ENCODE measurements at regions not wholly inside any gene's neighbourhood (a gene's known extent, or its start where the extent isn't known, plus 50 kb on each side); places are given as distances from the start of the nearest gene placed in this dataset.

DNA sequence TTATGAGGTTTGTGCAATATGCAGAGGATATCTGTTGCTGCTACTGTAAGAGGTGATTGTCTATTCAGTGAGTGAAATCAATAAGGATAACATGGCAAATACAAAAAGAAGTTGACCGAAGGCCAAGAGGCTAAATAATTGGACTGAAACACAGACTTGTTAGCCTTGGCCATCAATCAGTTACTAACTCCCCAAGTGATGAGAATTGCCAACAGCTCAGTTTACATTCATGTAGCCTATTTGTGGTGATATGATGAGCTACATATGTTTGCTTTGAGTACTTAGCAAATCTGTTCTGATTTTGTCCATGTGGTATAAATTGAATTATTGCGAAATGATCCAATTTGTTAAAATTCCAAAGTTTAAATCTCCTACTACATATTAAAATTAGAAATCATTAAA lies 68.6 kb upstream of the VAV3 start:
- Histone ChIP-seq H3K9me3 (ENCODE audit: insufficient read depth, low read depth, low read length) (no peaks in the 10 kb centered on the region), H2AFZ (ENCODE audit: low read depth, low read length) (no peak overlapping the region), H3K27ac (ENCODE audit: low read depth, low read length) (no peak overlapping the region), H4K20me1 (ENCODE audit: insufficient read depth, low read length) (no peaks in the 10 kb centered on the region), H3K4me1 (ENCODE audit: insufficient read depth, low read length) (no peaks in the 10 kb centered on the region), H3K4me3 (ENCODE audit: insufficient read depth, low read depth, low read length) (no peak overlapping the region), H3K79me2 (ENCODE audit: insufficient read depth, low read length) (no peaks in the 10 kb centered on the region), H3K36me3 (ENCODE audit: insufficient read depth, low read length) (no peaks in the 10 kb centered on the region), H3K9ac (ENCODE audit: low read length) (no peak overlapping the region), H3K4me2 (ENCODE audit: low read length) (no peak overlapping the region), H3K27me3 (ENCODE audit: insufficient read depth, low read length) (peaks cover 10% of the 10 kb centered on the region)
- Mint-ChIP-seq H3K9me3 (ENCODE audit: unreplicated experiment) (no peaks in the 10 kb centered on the region), H3K4me1 (ENCODE audit: low read depth, unreplicated experiment) (no peaks in the 10 kb centered on the region), H3K4me3 (ENCODE audit: unreplicated experiment) (no peak overlapping the region), H3K27ac (ENCODE audit: unreplicated experiment) (no peak overlapping the region), H3K27me3 (ENCODE audit: low read depth, unreplicated experiment) (peaks cover 7% of the 10 kb centered on the region), H3K36me3 (ENCODE audit: low read depth, unreplicated experiment) (no peaks in the 10 kb centered on the region)
- DNase-seq (ENCODE audit: low read depth) (no peak), FAIRE-seq (no peak)
- TF ChIP-seq EZH2 (IDR thresholded peaks at IDR 0.05; ENCODE audit: insufficient read depth, low read length): no peak
- TF ChIP-seq, protein P1, sequence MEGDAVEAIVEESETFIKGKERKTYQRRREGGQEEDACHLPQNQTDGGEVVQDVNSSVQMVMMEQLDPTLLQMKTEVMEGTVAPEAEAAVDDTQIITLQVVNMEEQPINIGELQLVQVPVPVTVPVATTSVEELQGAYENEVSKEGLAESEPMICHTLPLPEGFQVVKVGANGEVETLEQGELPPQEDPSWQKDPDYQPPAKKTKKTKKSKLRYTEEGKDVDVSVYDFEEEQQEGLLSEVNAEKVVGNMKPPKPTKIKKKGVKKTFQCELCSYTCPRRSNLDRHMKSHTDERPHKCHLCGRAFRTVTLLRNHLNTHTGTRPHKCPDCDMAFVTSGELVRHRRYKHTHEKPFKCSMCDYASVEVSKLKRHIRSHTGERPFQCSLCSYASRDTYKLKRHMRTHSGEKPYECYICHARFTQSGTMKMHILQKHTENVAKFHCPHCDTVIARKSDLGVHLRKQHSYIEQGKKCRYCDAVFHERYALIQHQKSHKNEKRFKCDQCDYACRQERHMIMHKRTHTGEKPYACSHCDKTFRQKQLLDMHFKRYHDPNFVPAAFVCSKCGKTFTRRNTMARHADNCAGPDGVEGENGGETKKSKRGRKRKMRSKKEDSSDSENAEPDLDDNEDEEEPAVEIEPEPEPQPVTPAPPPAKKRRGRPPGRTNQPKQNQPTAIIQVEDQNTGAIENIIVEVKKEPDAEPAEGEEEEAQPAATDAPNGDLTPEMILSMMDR (IDR thresholded peaks at IDR 0.05; ENCODE audit: insufficient read depth, low read depth, low read length): no peak

DNA sequence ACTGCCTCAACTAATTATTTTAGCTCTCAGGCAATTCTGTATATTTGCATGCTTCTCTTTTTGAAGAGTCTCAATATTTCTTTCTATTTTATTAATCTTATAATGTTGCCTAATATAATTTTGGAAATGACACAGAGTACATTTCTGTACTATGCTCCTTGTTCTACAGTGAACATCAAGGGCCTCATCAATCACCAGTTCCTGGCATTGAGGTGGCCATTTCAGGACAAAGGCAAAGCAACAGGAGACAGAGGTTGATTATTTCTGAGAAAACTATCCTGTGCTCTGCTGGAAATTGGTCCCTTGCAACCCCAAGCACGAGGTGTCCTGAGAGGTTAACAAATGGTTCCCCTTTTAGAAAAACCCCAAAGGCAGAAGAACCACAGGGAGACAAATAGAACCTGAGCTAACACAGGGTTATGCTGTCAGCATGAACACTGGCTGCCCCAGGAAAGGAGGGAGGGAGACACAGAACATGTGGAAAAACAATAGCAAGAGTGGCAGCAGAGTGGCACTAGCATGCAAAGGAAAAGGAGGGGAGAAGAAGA lies 63.9 kb upstream of the VAV3 start:
- Histone ChIP-seq H3K9ac (ENCODE audit: low read length) (no peak overlapping the region), H3K36me3 (ENCODE audit: insufficient read depth, low read length) (no peaks in the 10 kb centered on the region), H3K4me2 (ENCODE audit: low read length) (no peak overlapping the region), H3K9me3 (ENCODE audit: insufficient read depth, low read depth, low read length) (peaks cover 3% of the 10 kb centered on the region), H3K79me2 (ENCODE audit: insufficient read depth, low read length) (no peaks in the 10 kb centered on the region), H4K20me1 (ENCODE audit: insufficient read depth, low read length) (no peaks in the 10 kb centered on the region), H3K4me3 (ENCODE audit: insufficient read depth, low read depth, low read length) (no peak overlapping the region), H3K27ac (ENCODE audit: low read depth, low read length) (no peak overlapping the region), H2AFZ (ENCODE audit: low read depth, low read length) (no peak overlapping the region), H3K27me3 (ENCODE audit: insufficient read depth, low read length) (peaks cover 17% of the 10 kb centered on the region), H3K4me1 (ENCODE audit: insufficient read depth, low read length) (no peaks in the 10 kb centered on the region)
- Mint-ChIP-seq H3K36me3 (ENCODE audit: low read depth, unreplicated experiment) (no peaks in the 10 kb centered on the region), H3K4me3 (ENCODE audit: unreplicated experiment) (no peak overlapping the region), H3K4me1 (ENCODE audit: low read depth, unreplicated experiment) (no peaks in the 10 kb centered on the region), H3K9me3 (ENCODE audit: unreplicated experiment) (peaks cover 8% of the 10 kb centered on the region), H3K27ac (ENCODE audit: unreplicated experiment) (no peak overlapping the region), H3K27me3 (ENCODE audit: low read depth, unreplicated experiment) (peaks cover 25% of the 10 kb centered on the region)
- no peak for TF ChIP-seq EZH2 (IDR thresholded peaks at IDR 0.05; ENCODE audit: insufficient read depth, low read length)
- TF ChIP-seq, protein P1 (IDR thresholded peaks at IDR 0.05; ENCODE audit: insufficient read depth, low read depth, low read length): no peak
- no peak for DNase-seq (ENCODE audit: low read depth)
- no peak for FAIRE-seq

DNA sequence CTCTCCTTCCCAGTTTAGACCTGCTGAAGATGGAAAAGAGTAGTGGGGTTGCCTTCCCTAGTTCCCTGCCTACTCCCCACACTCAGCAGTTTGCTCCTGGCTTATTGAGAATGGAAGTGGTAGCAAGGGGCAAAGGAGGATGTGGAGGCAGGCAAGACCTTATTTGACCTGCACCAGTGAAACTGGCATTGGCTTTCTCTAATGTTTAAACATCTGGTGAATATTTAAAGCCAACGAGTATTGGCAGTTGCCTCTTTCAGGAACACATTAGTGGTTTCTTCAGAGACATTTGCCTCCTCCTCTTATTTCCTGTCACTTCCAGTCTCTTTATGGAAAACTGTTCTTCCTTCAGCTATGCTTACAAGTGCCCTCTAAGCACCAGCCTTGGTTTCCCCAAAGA lies 62.4 kb upstream of the VAV3 start:
- H3K79me2 ChIP-seq (ENCODE audit: insufficient read depth, low read length): no peaks in the 10 kb centered on the region
- no peaks in the 10 kb centered on the region for H3K36me3 ChIP-seq (ENCODE audit: insufficient read depth, low read length)
- H3K9ac ChIP-seq (ENCODE audit: low read length): no peak overlapping the region
- Mint-ChIP-seq H3K27ac (ENCODE audit: unreplicated experiment) (no peak overlapping the region), H3K9me3 (ENCODE audit: unreplicated experiment) (peaks cover 8% of the 10 kb centered on the region), H3K4me1 (ENCODE audit: low read depth, unreplicated experiment) (no peaks in the 10 kb centered on the region), H3K4me3 (ENCODE audit: unreplicated experiment) (no peak overlapping the region), H3K36me3 (ENCODE audit: low read depth, unreplicated experiment) (no peaks in the 10 kb centered on the region), H3K27me3 (ENCODE audit: low read depth, unreplicated experiment) (peaks cover 22% of the 10 kb centered on the region)
- no peak overlapping the region for H3K27ac ChIP-seq (ENCODE audit: low read depth, low read length)
- no peak overlapping the region for H3K4me2 ChIP-seq (ENCODE audit: low read length)
- no peaks in the 10 kb centered on the region for H4K20me1 ChIP-seq (ENCODE audit: insufficient read depth, low read length)
- H3K4me1 ChIP-seq (ENCODE audit: insufficient read depth, low read length): no peaks in the 10 kb centered on the region
- FAIRE-seq (no peak), DNase-seq (ENCODE audit: low read depth) (no peak)
- no peak overlapping the region for H3K4me3 ChIP-seq (ENCODE audit: insufficient read depth, low read depth, low read length)
- no peak overlapping the region for H2AFZ ChIP-seq (ENCODE audit: low read depth, low read length)
- peaks cover 3% of the 10 kb centered on the region for H3K9me3 ChIP-seq (ENCODE audit: insufficient read depth, low read depth, low read length)
- H3K27me3 ChIP-seq (ENCODE audit: insufficient read depth, low read length): peaks cover 17% of the 10 kb centered on the region
- TF ChIP-seq, protein P1 (IDR thresholded peaks at IDR 0.05; ENCODE audit: insufficient read depth, low read depth, low read length): no peak
- no peak for TF ChIP-seq EZH2 (IDR thresholded peaks at IDR 0.05; ENCODE audit: insufficient read depth, low read length)

Measured in astrocyte (in vitro differentiated cells and primary cell).